HepG2 (cell line): ENCODE measurements at regions not wholly inside any gene's neighbourhood (a gene's known extent, or its start where the extent isn't known, plus 50 kb on each side); places are given as distances from the start of the nearest gene placed in this dataset.

Source experiments
- ATAC-seq: fragments of 200-7000 bp; cut with Tn5 transposase; 3 replicates; pipeline ENCODE4 v1.9.1; 2020; ENCODE audit warnings: mild to moderate bottlenecking, moderate library complexity
- BruUV-seq: library from RNA; stranded (reverse); fragments of 400-500 nt; replicated peaks from 2 replicates; lab custom pipeline; 2021; lab: Mats Ljungman, UMichigan
- CTCF ChIA-PET: fragments of 300-600 bp; formaldehyde crosslinking; extraction: SDS; loops from one replicate; lab custom pipeline; 2021; ENCODE audit warnings: low total read pairs, inconsistent platforms, low intra/inter-chr PET ratio; lab: Yijun Ruan, JAX
- POLR2A ChIA-PET: fragments of 350-600 bp; sonication (Branson Sonifier 250); formaldehyde crosslinking; loops from one replicate; lab custom pipeline; 2020; ENCODE audit warnings: antibody characterized with exemption, inconsistent platforms; lab: Yijun Ruan, JAX
- DNase-seq: peaks from one replicate; pipeline ENCODE4 v3.0.0-alpha.2; 2015; ENCODE audit warnings: low spot score
- FAIRE-seq: peaks from 3 replicates; lab custom pipeline; 2011; peaks lifted over from hg19 to GRCh38; lab: Jason Lieb, UNC
- H2AFZ ChIP-seq: one replicate; pipeline ENCODE4 v1.6.1; 2011; ENCODE audit warnings: low read length, inconsistent platforms
- H3K27ac ChIP-seq: fragments of 300-600 bp; 3 replicates; pipeline ENCODE4 v1.8.0; 2011; ENCODE audit warnings: mixed run types, mild to moderate bottlenecking, mixed read lengths, low read length, inconsistent platforms; ENCODE audit not compliant: insufficient read depth; ENCODE audit errors: extremely low read length
- H3K27me3 ChIP-seq, 2 experiments: fragments of 200-600 bp in 1 of 2; 2 replicates in 1 of 2; 3 replicates in 1 of 2; pipeline versions ENCODE4 v1.6.0 to v1.8.0; 2011; ENCODE audit warnings: low read length in 2 of 2, mild to moderate bottlenecking in 2 of 2, moderate library complexity in 2 of 2, inconsistent platforms in 1 of 2; ENCODE audit not compliant: insufficient read depth in 2 of 2, control insufficient read depth in 1 of 2
- H3K36me3 ChIP-seq, 2 experiments: fragments of 200-600 bp in 1 of 2; replicated peaks in 1 of 2; 2 replicates in 1 of 2; 3 replicates in 1 of 2; pipeline versions ENCODE4 v1.5.1 to v1.8.0; 2011; ENCODE audit warnings: low read length in 2 of 2, inconsistent platforms in 1 of 2; ENCODE audit not compliant: insufficient read depth in 2 of 2, control insufficient read depth in 1 of 2
- H3K4me1 ChIP-seq: 2 replicates; pipeline ENCODE4 v1.5.1; 2012; ENCODE audit warnings: low read length, inconsistent platforms; ENCODE audit not compliant: insufficient read depth
- H3K4me2 ChIP-seq: 2 replicates; pipeline ENCODE4 v1.6.0; 2011; ENCODE audit warnings: low read depth, low read length, inconsistent platforms
- H3K4me3 ChIP-seq, 3 experiments: fragments of 200-600 bp in 1 of 3; sonication (generic), shearing (Covaris generic) in 1 of 3; replicated peaks in 1 of 3; 2 replicates each; pipeline ENCODE4 v1.5.1; 2011 to 2016; ENCODE audit warnings: low read length in 3 of 3, inconsistent platforms in 2 of 3, low read depth in 2 of 3, mild to moderate bottlenecking in 2 of 3, control low read depth in 1 of 3, mixed read lengths in 1 of 3; ENCODE audit not compliant: insufficient read depth in 1 of 3
- H3K79me2 ChIP-seq: one replicate; pipeline ENCODE4 v1.6.1; 2011; ENCODE audit warnings: low read length, inconsistent platforms; ENCODE audit not compliant: insufficient read depth
- H3K9ac ChIP-seq: 2 replicates; pipeline ENCODE4 v1.6.0; 2011; ENCODE audit warnings: mild to moderate bottlenecking, low read depth, low read length, inconsistent platforms; ENCODE audit not compliant: insufficient read depth
- H3K9me3 ChIP-seq: 2 replicates; pipeline ENCODE4 v1.5.1; 2012; ENCODE audit warnings: mild to moderate bottlenecking, low read length
- H4K20me1 ChIP-seq: 2 replicates; pipeline ENCODE4 v1.6.0; 2011; ENCODE audit warnings: inconsistent platforms, mild to moderate bottlenecking, low read length, moderate library complexity; ENCODE audit not compliant: insufficient read depth
- CHD4 ChIP-seq: fragments of 200-600 bp; sonication (generic); IDR thresholded peaks from 2 replicates; pipeline ENCODE4 v1.7.0; 2017; ENCODE audit warnings: mild to moderate bottlenecking, low read length, borderline replicate concordance
- IRX3 ChIP-seq: sonication (generic); formaldehyde crosslinking; IDR thresholded peaks from 2 replicates; pipeline ENCODE4 v1.8.1; 2023; ENCODE audit warnings: mild to moderate bottlenecking, low read depth, missing genetic modification reagents, borderline replicate concordance
- RBAK ChIP-seq: sonication (generic); formaldehyde crosslinking; IDR thresholded peaks from 2 replicates; pipeline ENCODE4 v1.5.1; 2020; ENCODE audit warnings: mild to moderate bottlenecking, missing genetic modification reagents
- SRY ChIP-seq: sonication (generic); formaldehyde crosslinking; IDR thresholded peaks from 2 replicates; pipeline ENCODE4 v1.8.0; 2022; ENCODE audit warnings: mild to moderate bottlenecking, missing genetic modification reagents
- WGBS: methylation state at CpG from one replicate; pipeline ENCODE4 v1.1.6; 2017; ENCODE audit warnings: low lambda C conversion rate; 5-methylcytosine and 5-hydroxymethylcytosine counted together
- in situ Hi-C: cut with HindIII; loops from 2 replicates; pipeline ENCODE4 v1.10.0; 2017; ENCODE audit warnings: low pct_unique_long_range_greater_than_20kb; ENCODE audit not compliant: extremely low pct_ligation_motif_present
- intact Hi-C: fragments of 100-400 bp; cut with micrococcal nuclease; formaldehyde crosslinking; loops from one replicate; pipeline ENCODE4 v1.10.0; 2022; ENCODE audit not compliant: unreplicated experiment
- TF ChIP-seq, protein P1 (sequence below): sonication (generic); formaldehyde crosslinking; IDR thresholded peaks from 2 replicates; pipeline ENCODE4 v1.4.0; 2020; ENCODE audit warnings: mild to moderate bottlenecking, low read depth, missing genetic modification reagents
- TF ChIP-seq, protein P2 (sequence below): sonication (generic); formaldehyde crosslinking; IDR thresholded peaks from 2 replicates; pipeline ENCODE4 v1.5.0; 2020; ENCODE audit warnings: missing genetic modification reagents
- TF ChIP-seq, protein P3 (sequence below): sonication (generic); formaldehyde crosslinking; IDR thresholded peaks from 2 replicates; pipeline ENCODE4 v1.5.1; 2020; ENCODE audit warnings: missing genetic modification reagents, mild to moderate bottlenecking, borderline replicate concordance
- TF ChIP-seq, protein P4 (sequence below): fragments of 450-650 bp; IDR thresholded peaks from 2 replicates; pipeline ENCODE4 v1.6.1; 2017; ENCODE audit warnings: mild to moderate bottlenecking
- TF ChIP-seq, protein P5 (sequence below): sonication (generic); formaldehyde crosslinking; conservative IDR thresholded peaks from 2 replicates; pipeline ENCODE4 v1.4.0; 2020; ENCODE audit warnings: mild to moderate bottlenecking, missing genetic modification reagents, moderate library complexity

DNA sequence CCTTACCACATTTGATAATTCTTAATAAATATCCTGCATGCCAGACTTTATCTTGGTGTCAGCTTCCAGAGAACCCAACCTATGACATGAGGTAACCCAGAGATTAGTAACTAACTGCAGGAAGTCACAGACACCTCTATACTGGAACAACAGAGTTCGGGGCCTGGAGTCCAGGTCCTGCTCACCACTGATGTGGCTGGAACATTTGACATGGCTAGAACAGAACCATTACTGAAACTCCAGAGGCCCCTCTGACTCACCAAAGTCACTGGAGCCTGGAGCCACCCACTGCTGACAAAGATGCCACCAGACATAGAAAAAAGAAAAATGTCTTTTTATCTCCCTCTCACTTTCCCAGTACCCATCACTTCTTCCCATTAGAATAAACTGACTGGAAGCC is 403.7 kb downstream of the MID1IP1 start (continued):
- TF ChIP-seq, protein P1, sequence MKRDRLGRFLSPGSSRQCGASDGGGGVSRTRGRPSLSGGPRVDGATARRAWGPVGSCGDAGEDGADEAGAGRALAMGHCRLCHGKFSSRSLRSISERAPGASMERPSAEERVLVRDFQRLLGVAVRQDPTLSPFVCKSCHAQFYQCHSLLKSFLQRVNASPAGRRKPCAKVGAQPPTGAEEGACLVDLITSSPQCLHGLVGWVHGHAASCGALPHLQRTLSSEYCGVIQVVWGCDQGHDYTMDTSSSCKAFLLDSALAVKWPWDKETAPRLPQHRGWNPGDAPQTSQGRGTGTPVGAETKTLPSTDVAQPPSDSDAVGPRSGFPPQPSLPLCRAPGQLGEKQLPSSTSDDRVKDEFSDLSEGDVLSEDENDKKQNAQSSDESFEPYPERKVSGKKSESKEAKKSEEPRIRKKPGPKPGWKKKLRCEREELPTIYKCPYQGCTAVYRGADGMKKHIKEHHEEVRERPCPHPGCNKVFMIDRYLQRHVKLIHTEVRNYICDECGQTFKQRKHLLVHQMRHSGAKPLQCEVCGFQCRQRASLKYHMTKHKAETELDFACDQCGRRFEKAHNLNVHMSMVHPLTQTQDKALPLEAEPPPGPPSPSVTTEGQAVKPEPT, result no peak
- TF ChIP-seq RBAK (CRISPR knock-in tag) (no peak), SRY (CRISPR knock-in tag) (no peak)
- TF ChIP-seq, protein P2, sequence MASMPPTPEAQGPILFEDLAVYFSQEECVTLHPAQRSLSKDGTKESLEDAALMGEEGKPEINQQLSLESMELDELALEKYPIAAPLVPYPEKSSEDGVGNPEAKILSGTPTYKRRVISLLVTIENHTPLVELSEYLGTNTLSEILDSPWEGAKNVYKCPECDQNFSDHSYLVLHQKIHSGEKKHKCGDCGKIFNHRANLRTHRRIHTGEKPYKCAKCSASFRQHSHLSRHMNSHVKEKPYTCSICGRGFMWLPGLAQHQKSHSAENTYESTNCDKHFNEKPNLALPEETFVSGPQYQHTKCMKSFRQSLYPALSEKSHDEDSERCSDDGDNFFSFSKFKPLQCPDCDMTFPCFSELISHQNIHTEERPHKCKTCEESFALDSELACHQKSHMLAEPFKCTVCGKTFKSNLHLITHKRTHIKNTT (CRISPR knock-in tag), result no peak
- TF ChIP-seq, protein P3, sequence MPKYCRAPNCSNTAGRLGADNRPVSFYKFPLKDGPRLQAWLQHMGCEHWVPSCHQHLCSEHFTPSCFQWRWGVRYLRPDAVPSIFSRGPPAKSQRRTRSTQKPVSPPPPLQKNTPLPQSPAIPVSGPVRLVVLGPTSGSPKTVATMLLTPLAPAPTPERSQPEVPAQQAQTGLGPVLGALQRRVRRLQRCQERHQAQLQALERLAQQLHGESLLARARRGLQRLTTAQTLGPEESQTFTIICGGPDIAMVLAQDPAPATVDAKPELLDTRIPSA (CRISPR knock-in tag), result no peak
- TF ChIP-seq, protein P4, sequence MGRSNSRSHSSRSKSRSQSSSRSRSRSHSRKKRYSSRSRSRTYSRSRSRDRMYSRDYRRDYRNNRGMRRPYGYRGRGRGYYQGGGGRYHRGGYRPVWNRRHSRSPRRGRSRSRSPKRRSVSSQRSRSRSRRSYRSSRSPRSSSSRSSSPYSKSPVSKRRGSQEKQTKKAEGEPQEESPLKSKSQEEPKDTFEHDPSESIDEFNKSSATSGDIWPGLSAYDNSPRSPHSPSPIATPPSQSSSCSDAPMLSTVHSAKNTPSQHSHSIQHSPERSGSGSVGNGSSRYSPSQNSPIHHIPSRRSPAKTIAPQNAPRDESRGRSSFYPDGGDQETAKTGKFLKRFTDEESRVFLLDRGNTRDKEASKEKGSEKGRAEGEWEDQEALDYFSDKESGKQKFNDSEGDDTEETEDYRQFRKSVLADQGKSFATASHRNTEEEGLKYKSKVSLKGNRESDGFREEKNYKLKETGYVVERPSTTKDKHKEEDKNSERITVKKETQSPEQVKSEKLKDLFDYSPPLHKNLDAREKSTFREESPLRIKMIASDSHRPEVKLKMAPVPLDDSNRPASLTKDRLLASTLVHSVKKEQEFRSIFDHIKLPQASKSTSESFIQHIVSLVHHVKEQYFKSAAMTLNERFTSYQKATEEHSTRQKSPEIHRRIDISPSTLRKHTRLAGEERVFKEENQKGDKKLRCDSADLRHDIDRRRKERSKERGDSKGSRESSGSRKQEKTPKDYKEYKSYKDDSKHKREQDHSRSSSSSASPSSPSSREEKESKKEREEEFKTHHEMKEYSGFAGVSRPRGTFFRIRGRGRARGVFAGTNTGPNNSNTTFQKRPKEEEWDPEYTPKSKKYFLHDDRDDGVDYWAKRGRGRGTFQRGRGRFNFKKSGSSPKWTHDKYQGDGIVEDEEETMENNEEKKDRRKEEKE, result no peak

DNA sequence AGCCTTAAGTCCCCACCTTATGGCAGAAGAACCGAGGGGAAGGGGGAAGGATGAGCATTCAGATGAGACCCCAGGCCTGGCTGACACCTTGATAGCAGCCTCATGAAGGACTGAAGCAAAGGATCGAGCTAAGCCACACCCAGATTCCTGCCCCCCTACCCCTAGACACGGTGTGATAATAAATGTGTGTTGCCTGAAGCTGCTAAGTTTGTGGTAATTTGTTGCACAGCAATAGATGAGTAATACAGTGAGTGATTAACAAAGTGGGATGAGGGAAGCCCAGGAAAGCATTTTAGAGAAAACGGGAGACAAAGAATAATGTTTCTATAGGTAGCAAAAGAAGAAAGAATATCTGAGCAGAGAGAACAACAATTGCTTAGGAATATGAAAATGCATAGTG is 404.2 kb downstream of the MID1IP1 start:
- ATAC-seq (no peak), DNase-seq (no peak), FAIRE-seq (no peak)
- no peak overlapping the region for H3K4me3 ChIP-seq
- no peak overlapping the region for H3K27ac ChIP-seq
- H3K9me3 ChIP-seq, result no peaks in the 10 kb centered on the region
- WGBS, result 6% methylated on average over 4 of the region's 4 CpGs
- H4K20me1 ChIP-seq, result no peaks in the 10 kb centered on the region
- H3K79me2 ChIP-seq, result no peaks in the 10 kb centered on the region
- ChIA-PET POLR2A (no interaction called here), CTCF (no interaction called here)
- no peak overlapping the region for H2AFZ ChIP-seq
- in situ Hi-C loops, result no loop called here
- intact Hi-C loops, result no loop called here
- H3K27me3 ChIP-seq, result no peaks in the 10 kb centered on the region
- no peak overlapping the region for H3K4me2 ChIP-seq
- H3K36me3 ChIP-seq, result no peaks in the 10 kb centered on the region
- H3K4me1 ChIP-seq, result no peaks in the 10 kb centered on the region
- no TSS peak for BruUV-seq
- H3K9ac ChIP-seq, result no peak overlapping the region
- TF ChIP-seq IRX3 (no peak), CHD4 (no peak)
- TF ChIP-seq, protein P5, sequence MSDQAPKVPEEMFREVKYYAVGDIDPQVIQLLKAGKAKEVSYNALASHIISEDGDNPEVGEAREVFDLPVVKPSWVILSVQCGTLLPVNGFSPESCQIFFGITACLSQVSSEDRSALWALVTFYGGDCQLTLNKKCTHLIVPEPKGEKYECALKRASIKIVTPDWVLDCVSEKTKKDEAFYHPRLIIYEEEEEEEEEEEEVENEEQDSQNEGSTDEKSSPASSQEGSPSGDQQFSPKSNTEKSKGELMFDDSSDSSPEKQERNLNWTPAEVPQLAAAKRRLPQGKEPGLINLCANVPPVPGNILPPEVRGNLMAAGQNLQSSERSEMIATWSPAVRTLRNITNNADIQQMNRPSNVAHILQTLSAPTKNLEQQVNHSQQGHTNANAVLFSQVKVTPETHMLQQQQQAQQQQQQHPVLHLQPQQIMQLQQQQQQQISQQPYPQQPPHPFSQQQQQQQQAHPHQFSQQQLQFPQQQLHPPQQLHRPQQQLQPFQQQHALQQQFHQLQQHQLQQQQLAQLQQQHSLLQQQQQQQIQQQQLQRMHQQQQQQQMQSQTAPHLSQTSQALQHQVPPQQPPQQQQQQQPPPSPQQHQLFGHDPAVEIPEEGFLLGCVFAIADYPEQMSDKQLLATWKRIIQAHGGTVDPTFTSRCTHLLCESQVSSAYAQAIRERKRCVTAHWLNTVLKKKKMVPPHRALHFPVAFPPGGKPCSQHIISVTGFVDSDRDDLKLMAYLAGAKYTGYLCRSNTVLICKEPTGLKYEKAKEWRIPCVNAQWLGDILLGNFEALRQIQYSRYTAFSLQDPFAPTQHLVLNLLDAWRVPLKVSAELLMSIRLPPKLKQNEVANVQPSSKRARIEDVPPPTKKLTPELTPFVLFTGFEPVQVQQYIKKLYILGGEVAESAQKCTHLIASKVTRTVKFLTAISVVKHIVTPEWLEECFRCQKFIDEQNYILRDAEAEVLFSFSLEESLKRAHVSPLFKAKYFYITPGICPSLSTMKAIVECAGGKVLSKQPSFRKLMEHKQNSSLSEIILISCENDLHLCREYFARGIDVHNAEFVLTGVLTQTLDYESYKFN, result no peak
